A549 (cell line): ENCODE measurements at regions not wholly inside any gene's neighbourhood (a gene's known extent, or its start where the extent isn't known, plus 50 kb on each side); places are given as distances from the start of the nearest gene placed in this dataset.

Experiments used
- ATAC-seq, 2 experiments: fragments of 200-7000 bp in 1 of 2; fragments of >200 bp in 1 of 2; cut with Nextera tagmentation in 1 of 2; cut with Tn5 transposase in 1 of 2; 3 replicates each; pipeline versions ENCODE4 v1.8.0 to v1.9.1; 2018 to 2020; ENCODE audit warnings: mild to moderate bottlenecking in 1 of 2, moderate library complexity in 1 of 2
- CTCF ChIA-PET: fragments of 300-600 bp; sonication (Branson Sonifier 250); formaldehyde crosslinking; extraction: SDS; loops from one replicate; lab custom pipeline; 2021; ENCODE audit warnings: antibody characterized with exemption, inconsistent platforms; lab: Yijun Ruan, JAX
- POLR2A ChIA-PET: fragments of 350-600 bp; formaldehyde crosslinking; extraction: SDS; loops from one replicate; lab custom pipeline; 2021; ENCODE audit warnings: antibody characterized with exemption, inconsistent platforms; lab: Yijun Ruan, JAX
- DNase-seq, 2 experiments: peaks; one replicate each; pipeline versions ENCODE4 v3.0.0 to v3.0.0-alpha.2; 2011 to 2016; ENCODE audit warnings: low read depth in 1 of 2, low spot score in 1 of 2
- FAIRE-seq: peaks from 2 replicates; lab custom pipeline; 2011; peaks lifted over from hg19 to GRCh38; lab: Jason Lieb, UNC
- H3K27ac ChIP-seq, 2 experiments: fragments of >200 bp; sonication (Bioruptor Twin); formaldehyde crosslinking; 3 replicates each; pipeline ENCODE4 v1.5.1; 2016 to 2017
- H3K4me1 ChIP-seq: fragments of >200 bp; sonication (Bioruptor Twin); formaldehyde crosslinking; 3 replicates; pipeline ENCODE4 v1.6.1; 2016
- H3K4me2 ChIP-seq: fragments of >200 bp; sonication (Bioruptor Twin); formaldehyde crosslinking; 3 replicates; pipeline ENCODE4 v1.6.1; 2016
- H3K4me3 ChIP-seq: fragments of >200 bp; sonication (Bioruptor Twin); formaldehyde crosslinking; 3 replicates; pipeline ENCODE4 v1.5.1; 2016
- H3K9me3 ChIP-seq: fragments of >200 bp; sonication (Bioruptor Twin); formaldehyde crosslinking; 3 replicates; pipeline ENCODE4 v1.6.1; 2016
- ATOH8 ChIP-seq: fragments of 250-450 bp; sonication (Bioruptor Pico); IDR thresholded peaks from 2 replicates; pipeline ENCODE4 v1.5.0; 2020; ENCODE audit warnings: low read depth, mild to moderate bottlenecking, moderate library complexity
- BCL3 ChIP-seq: fragments of >200 bp; sonication (Bioruptor Twin); formaldehyde crosslinking; IDR thresholded peaks from 3 replicates; pipeline ENCODE4 v1.6.1; 2016
- CBX2 ChIP-seq: fragments of 200-600 bp; sonication (generic); IDR thresholded peaks from 2 replicates; pipeline ENCODE4 v1.6.1; 2016; ENCODE audit warnings: low read depth, mild to moderate bottlenecking, borderline replicate concordance
- EHF ChIP-seq: fragments of 250-450 bp; sonication (Bioruptor Pico); IDR thresholded peaks from 2 replicates; pipeline ENCODE4 v1.5.0; 2020; ENCODE audit warnings: mild to moderate bottlenecking
- FOXS1 ChIP-seq: fragments of 250-450 bp; sonication (Bioruptor Pico); IDR thresholded peaks from 2 replicates; pipeline ENCODE4 v1.5.0; 2020; ENCODE audit warnings: mild to moderate bottlenecking, moderate library complexity
- HDAC2 ChIP-seq: fragments of 200-600 bp; sonication (generic); IDR thresholded peaks from 2 replicates; pipeline ENCODE4 v1.6.1; 2016
- HMGXB4 ChIP-seq: fragments of 250-450 bp; sonication (Bioruptor Pico); IDR thresholded peaks from 2 replicates; pipeline ENCODE4 v1.5.0; 2021; ENCODE audit warnings: mild to moderate bottlenecking, moderate library complexity, borderline replicate concordance
- KDM1A ChIP-seq: fragments of 200-600 bp; sonication (generic); IDR thresholded peaks from 2 replicates; pipeline ENCODE4 v1.6.1; 2016; ENCODE audit warnings: low read depth, mild to moderate bottlenecking
- MAFK ChIP-seq: fragments of 450-650 bp; IDR thresholded peaks from 2 replicates; pipeline ENCODE4 v1.6.1; 2014; ENCODE audit not compliant: partially characterized antibody
- MAX ChIP-seq: IDR thresholded peaks from 2 replicates; pipeline ENCODE4 v1.6.1; 2012
- MYC ChIP-seq: IDR thresholded peaks from 2 replicates; pipeline ENCODE4 v1.6.1; 2012; ENCODE audit warnings: mild to moderate bottlenecking, inconsistent platforms, low read length, improper control_type of control experiment, borderline replicate concordance
- NPAS2 ChIP-seq: fragments of 250-450 bp; sonication (Bioruptor Pico); IDR thresholded peaks from 2 replicates; pipeline ENCODE4 v1.8.0; 2022; ENCODE audit warnings: mild to moderate bottlenecking, moderate library complexity, borderline replicate concordance
- PHF8 ChIP-seq: fragments of 200-600 bp; sonication (generic); IDR thresholded peaks from 2 replicates; pipeline ENCODE4 v1.6.1; 2016; ENCODE audit warnings: low read depth, mild to moderate bottlenecking, antibody characterized with exemption, moderate library complexity, borderline replicate concordance
- RAD21 ChIP-seq, 2 experiments: fragments of >200 bp in 1 of 2; sonication (Bioruptor Twin) in 1 of 2; formaldehyde crosslinking in 1 of 2; IDR thresholded peaks in 1 of 2; conservative IDR thresholded peaks in 1 of 2; 2 replicates in 1 of 2; 3 replicates in 1 of 2; pipeline ENCODE4 v1.6.1; 2012 to 2018; ENCODE audit warnings: inconsistent platforms in 1 of 2
- RNF2 ChIP-seq: fragments of 200-600 bp; sonication (generic); IDR thresholded peaks from 2 replicates; pipeline ENCODE4 v1.6.1; 2016; ENCODE audit warnings: low read depth, mild to moderate bottlenecking, antibody characterized with exemption, moderate library complexity, borderline replicate concordance
- ZNF302 ChIP-seq: fragments of 250-450 bp; sonication (Bioruptor Pico); IDR thresholded peaks from 2 replicates; pipeline ENCODE4 v1.9.0; 2021; ENCODE audit warnings: inconsistent platforms, mild to moderate bottlenecking, moderate library complexity
- ZSCAN20 ChIP-seq: fragments of 250-450 bp; sonication (Bioruptor Pico); IDR thresholded peaks from 2 replicates; pipeline ENCODE4 v1.8.0; 2022; ENCODE audit warnings: mild to moderate bottlenecking, moderate library complexity
- WGBS: methylation state at CpG from one replicate; pipeline ENCODE4 v1.1.6; 2017; ENCODE audit errors: missing lambda C conversion rate; 5-methylcytosine and 5-hydroxymethylcytosine counted together

- TF ChIP-seq MAFK (no peak), RAD21 (conservative IDR thresholded peaks at IDR 0.05 in 1 of 2, IDR thresholded peaks at IDR 0.05 in 1 of 2) (no peak), HMGXB4 (CRISPR knock-in tag) (no peak)
Measured at GRCh38 chr12:98453070-98453469, 62.3 kb upstream of the TMPO start (continued).

GRCh38 chr12:98453492-98453891, 61.9 kb upstream of the TMPO start:
- no peak for DNase-seq
- TF ChIP-seq FOXS1 (CRISPR knock-in tag) (no peak), RNF2 (no peak), HDAC2 (no peak), KDM1A (no peak), MAX (no peak), CBX2 (no peak), MYC (no peak)
- TF ChIP-seq, all 56 proteins: peak for 0
- no peak overlapping the region for H3K27ac ChIP-seq
- no peak overlapping the region for H3K4me3 ChIP-seq
- H3K4me1 ChIP-seq, result no peaks in the 10 kb centered on the region
- ChIA-PET POLR2A (no interaction called here), CTCF (interaction anchor here (1.1 to 1.5 kb wide), 3 partner anchors 11 to 40 kb away, joined by 3 read pairs; no protein-coding TSS in a partner anchor)
- H3K4me2 ChIP-seq, result no peak overlapping the region
- no peaks in the 10 kb centered on the region for H3K9me3 ChIP-seq
- ATAC-seq (no peak), FAIRE-seq (no peak)
- 72% methylated on average over 2 of the region's 2 CpGs for WGBS

- Histone ChIP-seq H3K27ac (no peak overlapping the region), H3K4me2 (no peak overlapping the region), H3K4me3 (no peak overlapping the region), H3K4me1 (no peaks in the 10 kb centered on the region), H3K9me3 (no peaks in the 10 kb centered on the region)
- no peak; a peak in 1 of 6 replicates for ATAC-seq
- no peak for FAIRE-seq
- ChIA-PET CTCF (interaction anchor here (1.2 to 1.6 kb wide), 3 partner anchors 14 to 59 kb away, joined by 3 to 6 read pairs (median 5); no protein-coding TSS in a partner anchor), POLR2A (no interaction called here)
- DNase-seq, result no peak
- WGBS, result 70% methylated on average over 3 of the region's 3 CpGs
- TF ChIP-seq PHF8, result no peak
- TF ChIP-seq ATOH8 (CRISPR knock-in tag), result no peak
- TF ChIP-seq EHF (CRISPR knock-in tag), result no peak
- no peak for TF ChIP-seq NPAS2 (CRISPR knock-in tag)
Measured at GRCh38 chr12:98456041-98456440, 59.3 kb upstream of the TMPO start.

- Histone ChIP-seq H3K4me2 (no peak overlapping the region), H3K9me3 (no peaks in the 10 kb centered on the region), H3K4me3 (no peak overlapping the region), H3K27ac (peak overlapping the region in 1 of 2 experiments; percentile 34; a peak in 2 of 6 replicates), H3K4me1 (no peaks in the 10 kb centered on the region)
- ChIA-PET CTCF (interaction anchor here (1.2 kb wide), 2 partner anchors 14 to 60 kb away, joined by 3 to 5 read pairs; no protein-coding TSS in a partner anchor), POLR2A (no interaction called here)
- TF ChIP-seq BCL3, result no peak
- TF ChIP-seq ZSCAN20 (CRISPR knock-in tag), result no peak
- TF ChIP-seq ZNF302, result no peak
- TF ChIP-seq ATOH8 (CRISPR knock-in tag), result no peak
- FAIRE-seq (no peak), ATAC-seq (peak; percentile 56 to 69; a peak in 5 of 6 replicates), DNase-seq (no peak)
- WGBS, result 61% methylated on average over 43 of the region's 50 CpGs
Measured at GRCh38 chr12:98456576-98457573, 58.5 kb upstream of the TMPO start.
